MM.1S (cell line): ENCODE measurements at regions not wholly inside any gene's neighbourhood (a gene's known extent, or its start where the extent isn't known, plus 50 kb on each side); places are given as distances from the start of the nearest gene placed in this dataset.

ENCODE experiments used
- DNase-seq: peaks from one replicate; pipeline ENCODE4 v3.0.0-alpha.2; 2015
- H2AFZ ChIP-seq: fragments of 300-600 bp; sonication (generic); 2 replicates; pipeline ENCODE4 v1.6.0; 2016; ENCODE audit warnings: antibody characterized with exemption, low read length
- H3F3A ChIP-seq: fragments of 300-600 bp; sonication (generic); 2 replicates; pipeline ENCODE4 v1.6.1; 2016; ENCODE audit warnings: mild to moderate bottlenecking, antibody characterized with exemption, low read length, moderate library complexity, mixed read lengths; ENCODE audit not compliant: insufficient read depth
- H3K27ac ChIP-seq: fragments of 300-600 bp; sonication (generic); 2 replicates; pipeline ENCODE4 v1.5.1; 2016; ENCODE audit warnings: mild to moderate bottlenecking, low read length
- H3K27me3 ChIP-seq: fragments of 300-600 bp; sonication (generic); replicated peaks from 2 replicates; pipeline ENCODE4 v1.6.0; 2016; ENCODE audit warnings: low read length; ENCODE audit not compliant: insufficient read depth
- H3K36me3 ChIP-seq: fragments of 300-600 bp; sonication (generic); replicated peaks from 2 replicates; pipeline ENCODE4 v1.6.1; 2016; ENCODE audit warnings: mild to moderate bottlenecking, low read length, mixed read lengths; ENCODE audit not compliant: insufficient read depth
- H3K4me1 ChIP-seq: fragments of 300-600 bp; sonication (generic); 2 replicates; pipeline ENCODE4 v1.6.1; 2016; ENCODE audit warnings: low read length, mixed read lengths
- H3K4me2 ChIP-seq: fragments of 300-600 bp; sonication (generic); 2 replicates; pipeline ENCODE4 v1.6.0; 2016; ENCODE audit warnings: low read depth, low read length
- H3K4me3 ChIP-seq: fragments of 300-600 bp; sonication (generic); 2 replicates; pipeline ENCODE4 v1.5.1; 2016; ENCODE audit warnings: low read length, mixed read lengths
- H3K79me2 ChIP-seq: fragments of 300-600 bp; sonication (generic); 2 replicates; pipeline ENCODE4 v1.6.1; 2016; ENCODE audit warnings: mixed run types, low read length, mixed read lengths
- H3K9ac ChIP-seq: fragments of 300-600 bp; sonication (generic); 2 replicates; pipeline ENCODE4 v1.6.1; 2016; ENCODE audit warnings: low read length, mixed read lengths
- H3K9me2 ChIP-seq: fragments of 300-600 bp; sonication (generic); replicated peaks from 2 replicates; pipeline ENCODE4 v1.6.1; 2016; ENCODE audit warnings: mild to moderate bottlenecking, low read length, mixed read lengths; ENCODE audit not compliant: insufficient read depth
- H3K9me3 ChIP-seq: fragments of 300-600 bp; sonication (generic); replicated peaks from 2 replicates; pipeline ENCODE4 v1.6.1; 2016; ENCODE audit warnings: mild to moderate bottlenecking, low read length, mixed read lengths; ENCODE audit not compliant: insufficient read depth
- H4K20me1 ChIP-seq: fragments of 300-600 bp; sonication (generic); 2 replicates; pipeline ENCODE4 v1.6.1; 2016; ENCODE audit warnings: mild to moderate bottlenecking, low read length, moderate library complexity, mixed read lengths; ENCODE audit not compliant: insufficient read depth
- CTCF ChIP-seq: fragments of 300-600 bp; sonication (generic); IDR thresholded peaks from 2 replicates; pipeline ENCODE4 v1.5.1; 2016; ENCODE audit warnings: antibody characterized with exemption, low read length, mixed read lengths
- EZH2 ChIP-seq: fragments of 300-600 bp; sonication (generic); optimal IDR thresholded peaks from 2 replicates; pipeline ENCODE3; 2017; ENCODE audit warnings: low read depth, mild to moderate bottlenecking, antibody characterized with exemption, low read length, mixed read lengths
- EZH2phosphoT487 ChIP-seq: fragments of 300-600 bp; sonication (generic); IDR thresholded peaks from 2 replicates; pipeline ENCODE4 v1.6.1; 2018; ENCODE audit warnings: antibody characterized with exemption, low read length

DNA sequence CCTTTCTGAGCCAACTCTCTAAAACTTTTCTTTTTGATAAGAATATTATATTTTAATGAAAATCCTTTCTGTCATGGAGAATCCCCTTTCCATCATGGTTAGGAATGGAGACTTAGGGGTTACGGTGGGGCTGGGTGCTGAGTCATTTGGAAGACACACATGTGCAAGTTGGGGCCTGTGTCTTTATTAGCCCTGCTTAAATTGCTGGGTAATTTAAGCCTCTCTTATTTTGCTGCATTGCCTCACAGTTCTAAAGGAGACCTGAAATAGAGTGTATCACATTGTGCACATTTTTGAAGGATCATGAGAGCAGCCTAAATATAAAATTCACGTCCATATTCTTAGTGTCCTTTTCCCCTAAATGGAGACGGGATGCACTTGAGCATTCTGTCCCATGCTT lies 61.8 kb upstream of the RBFOX1 start:
- Histone ChIP-seq H3K79me2 (no peaks in the 10 kb centered on the region), H3K4me1 (no peaks in the 10 kb centered on the region), H3K27me3 (no peaks in the 10 kb centered on the region), H3K4me2 (no peak overlapping the region), H3F3A (no peaks in the 10 kb centered on the region), H3K36me3 (no peaks in the 10 kb centered on the region), H3K4me3 (no peak overlapping the region), H3K27ac (no peak overlapping the region), H3K9me2 (no peaks in the 10 kb centered on the region), H2AFZ (no peak overlapping the region), H4K20me1 (no peaks in the 10 kb centered on the region), H3K9ac (no peak overlapping the region), H3K9me3 (no peaks in the 10 kb centered on the region)
- no peak for DNase-seq
- TF ChIP-seq EZH2phosphoT487 (no peak), EZH2 (no peak), CTCF (no peak)

- Histone ChIP-seq H3K27ac (no peak overlapping the region), H3K9me2 (no peaks in the 10 kb centered on the region), H3K9me3 (no peaks in the 10 kb centered on the region), H3K27me3 (no peaks in the 10 kb centered on the region), H3K79me2 (no peaks in the 10 kb centered on the region), H2AFZ (no peak overlapping the region), H3K9ac (no peak overlapping the region), H3K4me3 (no peak overlapping the region), H3K4me1 (no peaks in the 10 kb centered on the region), H3K36me3 (no peaks in the 10 kb centered on the region), H4K20me1 (no peaks in the 10 kb centered on the region), H3K4me2 (no peak overlapping the region), H3F3A (no peaks in the 10 kb centered on the region)
- no peak for DNase-seq
- TF ChIP-seq EZH2phosphoT487, result no peak
- no peak for TF ChIP-seq CTCF
- TF ChIP-seq EZH2, result no peak
Measured at GRCh38 chr16:7270006-7270405, 62.6 kb upstream of the RBFOX1 start.

DNA sequence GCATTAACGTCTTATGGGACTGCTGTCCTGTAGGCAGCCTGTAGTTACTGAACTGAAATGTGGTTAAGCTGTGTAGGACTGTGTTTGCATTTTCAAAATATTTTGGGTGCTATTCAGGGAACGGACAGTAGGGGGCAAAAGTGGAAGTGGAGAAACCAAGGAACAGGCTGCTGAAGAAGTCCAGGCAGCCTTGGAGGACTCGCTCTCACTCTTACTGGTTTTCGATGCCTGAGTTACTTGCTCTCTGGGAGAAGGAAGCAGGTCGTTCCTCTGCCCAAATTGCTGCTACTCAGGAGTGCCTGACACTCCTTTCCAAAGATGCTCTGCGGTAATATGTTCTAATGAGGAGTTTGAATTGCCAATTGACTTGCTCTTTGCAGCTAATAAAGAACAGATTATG lies 64.5 kb upstream of the RBFOX1 start:
- DNase-seq, result no peak
- no peaks in the 10 kb centered on the region for H3F3A ChIP-seq
- TF ChIP-seq EZH2 (no peak), CTCF (peak; percentile 50), EZH2phosphoT487 (no peak)
- no peaks in the 10 kb centered on the region for H3K9me3 ChIP-seq
- no peak overlapping the region for H3K4me2 ChIP-seq
- H4K20me1 ChIP-seq, result no peaks in the 10 kb centered on the region
- no peak overlapping the region for H3K27ac ChIP-seq
- H3K9ac ChIP-seq, result no peak overlapping the region
- no peaks in the 10 kb centered on the region for H3K27me3 ChIP-seq
- no peak overlapping the region for H3K4me3 ChIP-seq
- no peak overlapping the region for H2AFZ ChIP-seq
- no peaks in the 10 kb centered on the region for H3K4me1 ChIP-seq
- no peaks in the 10 kb centered on the region for H3K9me2 ChIP-seq
- H3K36me3 ChIP-seq, result no peaks in the 10 kb centered on the region
- no peaks in the 10 kb centered on the region for H3K79me2 ChIP-seq

- H3K27ac ChIP-seq, result no peak overlapping the region
- no peaks in the 10 kb centered on the region for H3K9me2 ChIP-seq
- H3K9ac ChIP-seq, result no peak overlapping the region
- H3K4me1 ChIP-seq, result no peaks in the 10 kb centered on the region
- H3K27me3 ChIP-seq, result no peaks in the 10 kb centered on the region
- no peaks in the 10 kb centered on the region for H3F3A ChIP-seq
- H3K36me3 ChIP-seq, result no peaks in the 10 kb centered on the region
- H3K4me3 ChIP-seq, result no peak overlapping the region
- no peak overlapping the region for H2AFZ ChIP-seq
- no peak for DNase-seq
- no peak overlapping the region for H3K4me2 ChIP-seq
- TF ChIP-seq EZH2phosphoT487, result no peak
- TF ChIP-seq CTCF, result no peak
- TF ChIP-seq EZH2, result no peak
- H3K9me3 ChIP-seq, result no peaks in the 10 kb centered on the region
- no peaks in the 10 kb centered on the region for H3K79me2 ChIP-seq
- no peaks in the 10 kb centered on the region for H4K20me1 ChIP-seq
Measured at GRCh38 chr16:7257016-7257415, 75.6 kb upstream of the RBFOX1 start.
